Limb (tissue), 2 donors: ENCODE measurements at regions not wholly inside any gene's neighbourhood (a gene's known extent, or its start where the extent isn't known, plus 50 kb on each side); places are given as distances from the start of the nearest gene placed in this dataset.

Experiments
- DNase-seq, 2 donors: peaks; one replicate each; pipeline ENCODE4 v3.0.0-alpha.2; 2016; ENCODE audit errors: extremely low spot score in 2 of 2

DNA sequence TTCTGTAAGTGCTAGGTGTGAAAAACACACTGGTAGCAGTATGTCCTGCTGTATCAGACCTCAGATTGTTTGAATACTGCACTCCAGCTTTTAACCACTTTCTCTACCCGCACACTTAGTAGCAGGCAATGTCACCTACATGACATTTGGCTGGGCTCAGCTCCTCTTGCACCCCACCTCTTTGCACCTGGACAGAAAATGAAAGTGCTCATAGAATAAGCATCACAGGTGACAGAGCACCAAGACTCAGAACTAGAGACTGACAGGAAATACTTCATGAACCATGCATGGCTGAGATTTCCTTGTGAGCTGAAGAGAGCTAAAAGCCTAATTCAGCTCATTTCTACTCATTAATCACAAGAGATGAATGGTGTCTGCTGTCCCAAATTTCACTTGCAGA is 1014.2 kb upstream of the CDH8 start:
- DNase-seq = no peak

DNA sequence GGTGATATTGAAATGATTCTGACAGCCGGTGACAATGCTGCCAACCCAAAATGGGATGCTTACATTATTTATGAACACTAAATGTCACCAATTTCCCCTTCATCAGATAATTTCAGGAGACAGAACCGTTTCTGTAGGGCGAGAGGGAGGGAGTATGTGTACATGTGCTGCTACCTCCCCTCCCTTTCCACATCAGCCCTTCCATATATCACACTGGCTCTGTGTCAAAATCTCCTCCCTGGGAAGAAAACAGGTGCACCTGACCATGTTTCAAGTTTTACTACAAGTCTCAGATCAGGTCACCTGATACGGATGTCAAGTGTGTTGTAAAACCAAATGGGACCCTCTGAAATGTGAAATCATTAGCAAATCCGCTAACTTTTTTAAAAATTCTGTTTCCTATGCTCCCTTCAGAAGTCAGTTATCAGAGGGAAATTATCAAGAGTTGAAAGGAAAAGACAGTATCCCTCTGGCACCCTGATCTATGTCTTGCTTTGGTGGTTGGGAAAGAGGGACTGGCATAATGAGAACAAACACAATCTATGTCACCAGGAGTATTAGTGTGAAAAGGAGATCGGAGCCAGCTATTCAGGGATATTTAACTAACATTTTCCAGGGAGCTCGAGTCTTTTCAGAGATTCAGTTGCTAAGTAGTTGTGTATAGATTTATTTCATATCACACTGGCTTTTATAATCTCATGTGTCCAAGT is 1002.3 kb upstream of the CDH8 start:
- no peak for DNase-seq

DNA sequence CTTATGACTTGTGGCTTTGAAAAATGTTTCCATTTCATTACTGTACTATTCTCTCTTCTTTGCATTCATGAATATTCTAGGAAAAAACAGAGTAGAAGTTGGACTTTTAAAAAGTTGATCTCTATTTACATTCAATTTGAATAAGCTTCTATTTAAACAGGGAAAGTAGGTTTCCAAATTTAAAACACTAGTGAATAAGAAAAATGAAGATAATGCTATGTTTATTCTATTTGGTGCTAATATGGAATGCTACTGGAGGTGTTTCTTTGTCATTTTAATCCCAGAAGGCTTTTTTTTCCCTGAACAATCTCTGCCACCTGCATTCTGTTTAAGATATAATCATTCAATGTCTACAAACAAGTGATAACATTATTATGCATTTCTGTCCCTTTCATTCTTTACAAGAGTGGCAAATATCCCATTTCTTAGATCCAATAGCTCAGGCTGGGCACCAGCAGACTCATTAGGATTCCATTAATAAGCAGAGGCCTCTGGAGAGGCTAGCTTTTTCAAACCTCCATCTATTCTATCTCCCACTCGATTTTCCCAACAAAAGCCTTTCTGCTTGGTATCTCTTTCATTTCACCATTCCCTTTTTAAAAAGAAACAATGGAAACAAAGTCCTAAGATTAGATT is 1001.6 kb upstream of the CDH8 start:
- DNase-seq = no peak

DNA sequence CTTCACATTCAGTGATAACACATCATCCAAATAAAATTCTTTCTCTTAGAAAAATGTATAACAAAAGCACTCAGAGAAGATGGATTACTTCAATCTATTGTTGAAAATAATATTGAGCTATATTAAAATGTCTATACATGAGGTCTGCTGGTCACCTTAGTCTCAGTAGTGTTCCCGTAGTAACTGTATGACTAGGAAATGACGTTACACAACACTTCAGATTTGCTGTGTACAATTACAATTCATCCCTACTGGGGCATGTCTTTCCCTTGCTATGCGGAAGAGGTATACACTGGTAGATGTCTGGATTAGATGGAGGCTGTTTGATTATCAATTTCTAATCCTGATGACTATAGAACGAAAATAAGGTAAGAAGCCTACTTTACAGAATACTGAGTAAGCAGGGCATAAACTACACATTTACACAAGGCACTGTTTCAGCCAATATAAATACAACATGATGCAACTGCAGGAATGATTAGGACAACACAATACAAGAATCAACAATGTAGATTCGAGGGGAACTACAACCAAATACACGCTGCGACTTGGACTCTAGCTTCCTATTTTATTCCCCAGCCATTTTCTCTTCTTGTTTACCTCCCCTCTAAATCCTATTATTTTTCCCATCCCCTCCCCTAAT is 982.5 kb upstream of the CDH8 start:
- DNase-seq = no peak

DNA sequence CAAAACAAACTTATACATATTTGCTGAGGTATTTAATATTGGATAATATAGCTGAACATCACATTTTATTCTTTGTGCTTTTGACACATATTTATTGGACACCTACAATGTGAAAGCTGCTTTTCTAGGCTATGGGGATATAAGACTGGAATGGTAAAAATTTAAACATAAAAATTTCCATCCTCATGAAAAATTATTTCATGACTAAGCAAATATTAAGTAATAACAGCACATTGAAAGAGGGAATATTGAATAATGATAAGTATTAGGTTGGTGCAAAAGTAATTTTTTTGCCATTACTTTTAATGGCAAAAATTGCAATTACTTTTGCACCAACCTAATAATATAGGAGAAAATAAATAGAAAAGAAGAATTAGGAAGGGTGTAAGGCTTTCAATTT is 972.5 kb upstream of the CDH8 start:
- no peak for DNase-seq

DNA sequence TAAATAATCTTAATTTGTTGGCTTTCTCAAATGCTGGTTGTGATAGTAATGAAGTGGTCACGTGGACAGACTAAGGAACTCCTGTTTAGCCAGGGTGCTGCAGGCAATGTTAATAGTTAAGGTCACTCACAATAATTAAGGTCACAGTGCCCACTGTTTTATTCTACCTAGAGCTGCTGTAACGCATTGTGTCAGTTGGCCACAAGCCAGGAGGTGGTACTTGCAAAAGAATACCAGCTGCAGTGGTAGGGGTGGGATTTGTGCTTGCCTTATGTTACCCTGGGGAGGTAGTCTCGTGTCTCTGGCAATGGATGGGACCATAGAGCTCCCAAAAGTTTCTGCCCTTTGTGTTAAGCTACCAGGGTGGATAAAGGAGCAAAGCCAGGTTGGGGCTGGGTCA is 969.1 kb upstream of the CDH8 start:
- DNase-seq = no peak

DNA sequence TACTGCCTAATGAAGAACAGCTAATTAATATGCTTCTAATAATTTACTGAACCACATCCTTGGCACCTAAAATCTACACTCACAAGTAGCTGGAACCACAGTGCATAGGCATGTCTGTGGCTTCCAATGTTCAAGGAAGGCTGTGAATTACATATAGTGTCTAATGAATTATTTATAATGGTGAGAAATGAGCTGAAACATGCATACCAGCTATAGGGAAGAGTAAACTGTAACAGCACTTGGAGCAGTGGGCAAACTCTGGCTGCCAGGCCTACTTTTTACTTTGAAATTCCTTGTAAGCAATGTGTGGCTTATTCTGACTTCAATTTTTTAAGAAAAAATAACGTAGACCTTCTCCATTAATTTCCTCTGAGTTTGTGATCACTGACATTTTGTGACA is 953.2 kb upstream of the CDH8 start:
- no peak for DNase-seq

DNA sequence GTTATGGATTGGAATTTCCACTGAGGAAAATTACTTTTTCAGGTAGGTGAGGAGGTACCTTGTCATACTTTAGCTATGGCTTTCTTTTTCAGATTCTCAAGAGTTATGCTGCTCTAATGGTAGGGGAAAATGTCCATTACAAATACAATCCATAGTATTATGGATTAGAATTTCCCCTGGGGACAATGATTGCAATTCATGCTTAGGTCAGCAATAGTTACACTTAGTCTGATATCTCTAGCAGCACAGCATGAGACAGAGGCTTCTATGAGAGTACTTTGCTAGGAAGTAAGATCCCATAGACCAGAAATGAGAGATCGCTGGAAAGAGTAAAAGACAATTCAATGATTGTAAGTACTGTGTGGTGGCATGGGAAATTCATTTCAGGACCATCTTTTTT is 949.5 kb upstream of the CDH8 start:
- no peak for DNase-seq

DNA sequence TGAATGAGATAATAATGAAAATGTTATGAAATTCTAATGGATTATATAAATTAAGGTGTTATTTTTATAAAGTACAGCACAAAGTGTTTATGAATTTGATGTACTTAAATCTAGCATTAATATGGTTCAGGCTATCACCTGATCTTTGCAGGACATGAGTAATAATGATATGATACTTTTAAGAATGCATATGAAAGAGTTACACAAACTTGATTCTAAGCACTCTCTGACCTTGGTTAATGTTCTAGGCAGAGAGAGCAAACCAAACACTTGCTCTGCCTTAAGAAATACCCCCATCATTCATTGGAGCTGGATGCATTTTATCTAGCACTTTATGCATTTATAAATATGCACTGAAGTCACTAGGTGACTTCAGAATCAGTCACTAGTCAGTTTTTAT is 942.2 kb upstream of the CDH8 start:
- DNase-seq = no peak

DNA sequence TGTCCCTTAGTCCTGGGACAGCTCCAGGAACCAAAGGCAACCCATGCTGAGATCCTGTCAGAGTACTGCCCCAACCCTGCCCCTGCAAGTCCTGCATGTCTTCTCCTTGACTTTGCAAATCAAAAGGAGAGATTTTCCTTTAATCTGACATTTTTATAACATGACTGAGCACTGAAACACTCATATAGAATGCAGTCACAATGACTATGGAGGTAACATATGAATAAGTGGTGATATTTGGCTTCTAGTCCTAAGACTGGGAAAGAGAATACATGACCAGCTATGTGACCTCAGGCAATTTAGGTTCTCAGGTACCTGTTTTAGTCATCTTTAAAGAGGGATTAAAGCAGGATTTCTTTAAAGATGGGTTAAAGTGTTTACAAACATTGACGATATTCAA is 941.6 kb upstream of the CDH8 start:
- no peak for DNase-seq

DNA sequence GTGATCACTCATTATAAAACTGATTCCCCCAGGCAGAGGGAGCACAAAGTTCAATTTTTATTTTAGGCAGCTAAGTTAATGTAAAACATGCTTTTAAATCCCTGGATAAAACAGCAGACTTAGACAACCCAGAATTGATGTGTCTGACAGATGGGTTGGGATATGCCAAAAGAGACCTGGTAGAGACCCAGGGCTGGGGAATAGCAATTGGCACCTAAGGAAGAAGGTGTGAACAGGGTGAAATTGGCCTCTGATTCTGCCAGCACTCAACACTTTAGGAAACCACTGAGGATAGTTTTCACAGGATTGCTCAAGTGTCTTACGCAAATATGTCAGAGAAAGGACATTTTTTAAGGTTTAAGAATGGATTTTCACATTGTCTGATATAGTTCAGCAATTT is 938.2 kb upstream of the CDH8 start:
- no peak for DNase-seq

DNA sequence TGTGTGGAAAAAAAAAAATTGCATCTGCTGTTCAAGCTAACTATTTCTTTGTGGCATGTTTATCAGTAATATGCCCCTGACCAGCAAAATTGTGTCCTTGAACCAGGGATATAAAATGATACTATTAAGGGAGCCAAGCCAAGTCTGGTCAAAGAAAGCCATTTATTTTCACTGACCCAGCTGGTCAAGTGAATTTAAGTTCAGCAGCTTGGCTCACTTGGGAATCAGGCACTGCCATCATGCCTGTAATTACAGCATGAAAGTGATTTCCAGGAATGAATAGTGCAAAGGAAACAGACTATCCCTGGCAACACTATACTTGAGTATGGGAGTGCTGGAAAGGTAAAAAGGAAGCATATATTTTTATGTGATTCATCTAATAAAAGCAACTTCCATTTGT is 934.6 kb upstream of the CDH8 start:
- no peak for DNase-seq

DNA sequence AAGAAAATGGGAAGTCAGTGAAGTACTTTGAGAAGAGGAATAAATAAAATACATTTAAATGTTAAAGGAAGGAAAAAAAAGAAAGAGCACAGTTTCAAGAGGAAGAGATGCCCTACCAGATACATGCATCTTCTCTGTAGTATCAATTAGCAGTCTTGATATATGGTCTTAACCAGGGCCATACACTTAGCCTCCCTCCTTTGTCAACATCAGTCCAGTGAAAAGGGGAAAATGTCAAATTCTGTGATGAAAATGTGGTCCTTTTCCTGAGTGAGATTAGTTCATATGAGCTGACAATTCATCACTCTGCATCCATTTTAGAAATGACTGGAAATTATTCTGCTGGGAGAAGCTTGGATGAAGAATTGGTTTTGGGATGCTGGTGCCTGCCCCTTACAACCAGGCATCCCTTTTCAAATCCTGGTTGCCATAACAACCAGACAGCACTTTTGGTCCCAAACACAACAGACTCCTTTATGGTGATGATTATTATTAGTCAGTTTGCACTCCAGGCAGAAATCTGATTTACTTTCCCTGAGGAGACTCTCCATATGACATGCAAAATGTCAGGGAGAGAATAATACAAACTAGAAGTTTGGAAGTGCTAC is 933.6 kb upstream of the CDH8 start:
- DNase-seq = no peak

DNA sequence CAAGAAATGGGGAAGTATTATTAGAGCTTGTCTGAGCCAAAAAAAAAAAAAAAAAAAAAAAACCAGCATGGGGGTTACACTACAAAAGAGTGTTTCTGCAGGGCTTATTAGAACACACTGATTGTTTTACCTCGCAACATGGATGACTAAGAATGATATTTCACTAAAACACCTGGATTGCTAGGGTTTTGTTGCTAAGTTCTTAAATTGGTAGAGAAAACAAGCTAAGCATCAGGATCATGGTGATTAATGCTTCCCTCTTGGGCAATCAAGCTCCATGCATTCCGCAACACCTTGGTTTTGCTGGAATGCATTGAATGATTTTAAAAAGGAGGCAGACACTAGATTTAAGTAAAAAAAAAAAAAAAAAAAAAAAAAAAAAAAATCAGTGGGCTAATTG is 931.4 kb upstream of the CDH8 start:
- no peak for DNase-seq

DNA sequence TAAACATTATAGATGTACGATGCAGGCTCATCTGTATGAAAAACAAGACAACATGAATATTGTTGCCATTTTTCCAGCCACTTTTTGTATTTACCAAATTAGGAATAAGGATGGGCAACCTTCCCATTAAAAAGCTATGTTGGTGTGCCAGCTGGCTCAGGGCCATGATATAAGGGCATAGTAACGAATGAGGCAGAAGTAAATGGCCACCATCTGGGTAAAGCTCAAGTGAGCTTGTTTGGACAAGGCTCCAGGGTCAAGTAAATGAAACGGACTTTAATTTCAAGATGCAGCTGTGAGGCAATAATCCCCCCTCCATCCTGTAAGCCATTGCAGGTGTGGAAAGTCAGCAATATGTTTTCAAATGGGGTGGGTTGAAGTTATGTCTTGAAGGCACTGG is 930.9 kb upstream of the CDH8 start:
- no peak for DNase-seq

DNA sequence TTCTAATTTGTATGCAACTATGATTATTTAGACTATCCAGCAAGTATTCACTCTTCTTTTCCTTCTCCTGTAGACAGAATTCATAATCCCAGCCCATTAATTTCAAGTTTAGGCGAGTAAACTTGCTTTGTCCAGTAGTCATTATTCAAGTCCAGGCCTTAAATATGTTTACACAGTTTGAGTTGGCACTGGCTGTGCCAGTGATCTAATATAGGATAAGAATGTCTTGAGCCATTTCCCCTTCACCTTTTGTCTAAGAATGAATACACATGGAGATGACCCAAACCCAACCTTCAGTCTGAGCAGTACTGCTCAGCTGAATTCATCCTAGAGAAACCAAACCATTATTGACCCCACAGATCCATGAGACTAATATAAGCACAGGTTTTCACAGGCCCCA is 930.4 kb upstream of the CDH8 start:
- no peak for DNase-seq

DNA sequence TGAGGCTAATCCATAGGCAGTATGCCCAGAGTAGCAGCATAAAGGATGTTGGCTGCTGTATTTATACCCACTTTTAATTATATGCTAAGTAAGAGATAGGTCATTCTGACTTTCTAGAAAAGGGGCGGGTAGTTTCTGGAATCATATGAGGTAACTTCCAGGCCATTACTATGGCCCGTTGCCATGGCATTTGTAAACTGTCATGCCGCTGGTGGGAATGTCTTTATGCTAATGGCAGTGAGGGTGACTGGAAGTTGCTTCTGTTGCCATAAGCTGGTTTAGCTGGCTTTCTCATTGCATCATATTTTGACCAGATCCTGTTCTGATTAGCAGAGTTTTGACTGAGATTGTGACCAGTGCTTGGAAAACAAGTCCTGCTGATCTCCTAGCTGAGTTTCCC is 929.6 kb upstream of the CDH8 start:
- no peak for DNase-seq

DNA sequence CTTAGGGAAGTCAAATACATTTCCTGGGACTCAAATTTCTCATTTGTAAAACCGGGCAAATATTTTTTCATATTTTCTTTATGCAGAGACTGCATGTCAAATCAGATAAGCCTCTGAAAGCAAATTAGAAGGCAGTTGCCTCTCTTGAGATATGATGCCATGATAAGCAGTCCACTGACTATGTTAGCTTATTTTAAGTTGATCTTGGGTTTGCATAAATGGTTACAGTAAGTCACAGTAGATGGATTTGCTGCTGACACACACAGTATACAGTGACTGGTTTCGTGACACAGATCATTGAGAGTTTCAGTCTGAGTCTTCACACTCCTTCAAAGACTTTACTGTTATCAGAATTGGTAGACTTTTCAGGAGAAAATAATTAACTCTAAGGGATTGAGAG is 927.6 kb upstream of the CDH8 start:
- DNase-seq = no peak

DNA sequence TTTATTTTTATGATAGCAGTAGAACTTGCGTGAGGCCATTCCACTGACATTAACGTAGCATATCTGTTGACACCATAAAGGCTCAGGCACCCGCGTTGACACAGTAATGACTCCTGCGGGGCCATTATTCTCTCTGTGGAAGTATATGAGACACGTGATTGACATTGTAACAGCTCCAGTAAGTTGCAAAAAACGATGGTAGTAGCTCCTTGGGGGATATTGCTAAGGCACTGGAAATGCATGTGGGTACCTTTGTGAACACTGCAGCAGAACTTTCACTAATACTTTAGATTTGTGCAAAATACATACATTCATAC is 918.8 kb upstream of the CDH8 start:
- no peak for DNase-seq

DNA sequence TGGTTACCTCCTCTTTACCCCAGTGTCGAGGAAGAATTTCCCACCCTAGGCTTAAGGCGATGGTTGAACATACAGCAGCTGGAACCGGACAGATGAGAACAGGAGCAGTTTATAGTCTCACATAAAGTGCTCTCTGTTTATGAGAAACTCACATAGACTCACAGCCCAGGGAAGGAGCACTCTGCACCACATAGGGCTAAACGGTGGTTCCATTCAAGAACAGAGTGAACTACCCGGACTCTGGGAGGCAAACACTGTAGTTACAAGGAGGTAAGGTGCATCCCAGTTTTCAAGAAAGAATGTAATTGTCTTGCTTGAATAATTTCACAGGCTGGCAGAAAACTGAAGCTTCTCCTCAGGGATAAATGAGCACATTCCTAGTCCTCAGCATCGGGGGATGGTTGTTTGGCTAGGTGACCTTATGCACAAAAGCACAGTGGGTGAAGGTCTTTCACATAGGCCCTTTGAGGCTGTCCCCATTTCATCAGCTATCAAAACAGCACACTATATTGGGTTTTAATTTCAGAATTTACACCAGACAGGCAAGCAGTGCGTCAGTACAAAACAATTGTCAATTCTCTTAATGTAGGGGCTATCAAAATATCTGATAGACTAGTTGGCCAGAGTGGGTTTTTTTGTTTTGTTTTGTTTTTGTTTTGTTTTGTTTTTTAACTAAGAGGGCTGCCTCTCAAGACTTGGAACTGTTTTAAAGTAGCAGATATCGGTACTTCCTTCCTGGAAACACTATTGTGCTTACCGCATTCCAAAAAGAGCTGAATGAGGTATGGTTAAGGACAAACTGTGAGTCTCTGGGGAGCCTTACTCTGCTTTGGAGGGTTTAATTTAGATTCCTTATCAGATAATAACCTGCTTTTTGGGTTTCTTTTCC is 918.1 kb upstream of the CDH8 start:
- no peak for DNase-seq

DNA sequence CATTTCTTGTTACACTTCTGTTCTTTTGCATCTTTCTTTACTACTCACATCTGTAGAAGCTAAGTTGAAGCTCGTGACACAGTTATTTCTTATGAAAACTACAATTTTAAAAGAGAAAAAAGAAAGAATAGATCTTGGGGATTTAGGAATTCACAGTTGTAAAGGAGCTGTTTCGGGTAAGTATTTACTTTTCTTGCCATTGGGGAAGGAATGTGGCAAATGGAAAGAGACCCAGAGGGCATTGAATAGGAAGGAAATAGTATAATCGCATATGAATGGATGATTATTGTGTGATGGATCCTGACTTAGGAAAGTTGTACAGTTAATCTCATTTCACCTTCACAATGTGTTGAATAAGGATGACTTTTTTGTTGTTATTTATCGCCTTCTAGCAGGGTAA is 914.1 kb upstream of the CDH8 start:
- DNase-seq = no peak

DNA sequence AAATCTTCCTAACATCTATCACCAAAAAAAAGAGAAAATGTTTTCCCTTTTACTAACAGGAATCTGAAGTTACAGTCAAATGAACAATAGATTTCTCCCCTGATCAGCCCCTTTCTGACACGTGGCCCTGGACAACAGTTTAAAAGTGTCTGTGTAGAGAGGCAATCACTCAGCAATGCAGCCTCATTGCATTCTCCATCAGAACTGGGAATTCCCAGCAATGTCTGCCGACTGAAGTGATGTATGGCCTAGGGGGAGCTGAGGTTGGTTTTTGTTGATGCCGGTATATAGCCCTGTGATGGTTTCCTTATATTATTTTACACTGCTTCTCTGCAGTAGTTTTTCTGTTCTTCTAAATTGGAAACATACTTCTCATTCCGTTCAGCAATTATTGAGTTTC is 904.3 kb upstream of the CDH8 start:
- peak; percentile 14 to 33 for DNase-seq
